22Rv1 (cell line): ENCODE measurements at regions not wholly inside any gene's neighbourhood (a gene's known extent, or its start where the extent isn't known, plus 50 kb on each side); places are given as distances from the start of the nearest gene placed in this dataset.

Experiments used
- CTCF ChIP-seq: fragments of 450-650 bp; IDR thresholded peaks from 2 replicates; pipeline ENCODE4 v1.5.1; 2017; ENCODE audit warnings: mild to moderate bottlenecking
- ZFX ChIP-seq: fragments of 450-650 bp; IDR thresholded peaks from 2 replicates; pipeline ENCODE4 v1.6.1; 2017; ENCODE audit warnings: antibody characterized with exemption, borderline replicate concordance

GRCh38 chr2:103002954-103003353, 241.1 kb downstream of the TMEM182 start:
- TF ChIP-seq CTCF (no peak), ZFX (no peak)
